GM12875 (cell line): ENCODE measurements at regions not wholly inside any gene's neighbourhood (a gene's known extent, or its start where the extent isn't known, plus 50 kb on each side); places are given as distances from the start of the nearest gene placed in this dataset.
"Not testable (repeated sequence)": the region's sequence is repeated elsewhere in the genome, so short reads cannot be mapped to it uniquely, and the experiment has no call there.

Source experiments
- H3K4me3 ChIP-seq: one replicate; pipeline ENCODE4 v1.5.1; 2011; ENCODE audit warnings: low read depth, low read length, control low read depth
- CTCF ChIP-seq: IDR thresholded peaks from 2 replicates; pipeline ENCODE4 v1.5.1; 2011; ENCODE audit warnings: low read depth, mild to moderate bottlenecking, control low read depth, inconsistent platforms, low read length, moderate library complexity, borderline replicate concordance; ENCODE audit not compliant: insufficient read depth

- no peak for TF ChIP-seq CTCF
- H3K4me3 ChIP-seq, result no peak overlapping the region
Observed at GRCh38 chr5:118098716-118099115, 889.6 kb downstream of the DTWD2 start.

GRCh38 chr5:118095115-118095514 lies 893.2 kb downstream of the DTWD2 start:
- no peak for TF ChIP-seq CTCF
- no peak overlapping the region for H3K4me3 ChIP-seq

GRCh38 chr5:118088448-118088847 lies 899.9 kb downstream of the DTWD2 start:
- no peak overlapping the region for H3K4me3 ChIP-seq
- TF ChIP-seq CTCF, result no peak

GRCh38 chr5:118076490-118076889 lies 911.9 kb downstream of the DTWD2 start:
- no peak overlapping the region for H3K4me3 ChIP-seq
- no peak for TF ChIP-seq CTCF

- no peak overlapping the region for H3K4me3 ChIP-seq
- TF ChIP-seq CTCF, result no peak
Observed at GRCh38 chr5:118070041-118070440, 918.3 kb downstream of the DTWD2 start.

- H3K4me3 ChIP-seq, result no peak overlapping the region
- TF ChIP-seq CTCF, result no peak
Observed at GRCh38 chr5:118069452-118069851, 918.9 kb downstream of the DTWD2 start.

GRCh38 chr5:118068886-118069285 lies 919.5 kb downstream of the DTWD2 start:
- TF ChIP-seq CTCF, result no peak
- H3K4me3 ChIP-seq, result no peak overlapping the region

GRCh38 chr5:118063836-118064235 lies 924.5 kb downstream of the DTWD2 start:
- not testable (repeated sequence) for H3K4me3 ChIP-seq
